ENCODE measurements at regions not wholly inside any gene's neighbourhood (a gene's known extent, or its start where the extent isn't known, plus 50 kb on each side); places are given as distances from the start of the nearest gene placed in this dataset.
"Not testable (repeated sequence)": the region's sequence is repeated elsewhere in the genome, so short reads cannot be mapped to it uniquely, and the experiment has no call there.

DNA sequence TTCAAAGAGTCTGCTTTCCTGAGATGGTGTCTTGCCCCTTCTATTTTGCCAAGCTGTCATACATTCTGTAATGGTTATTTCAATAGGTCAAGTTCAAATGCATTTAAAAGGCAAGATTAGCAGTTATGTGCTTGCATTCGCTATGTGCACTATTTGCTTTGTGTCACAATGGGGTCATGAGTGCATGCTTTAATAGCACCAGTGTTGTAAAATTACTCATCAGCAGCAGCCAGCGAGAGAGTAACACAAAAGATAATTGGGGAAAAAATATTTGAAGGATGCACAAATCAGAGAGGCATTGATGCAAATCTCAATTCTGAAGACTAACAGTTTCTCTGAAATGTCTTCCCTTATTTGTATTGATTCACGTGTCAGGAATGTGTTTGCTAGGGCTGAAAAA lies 180.7 kb upstream of the FOLH1 start:
- H3K4me1 ChIP-seq (ENCODE audit: insufficient read depth, low read length, poor library complexity, severe bottlenecking); CTCF ChIA-PET (ENCODE audit: unreplicated experiment); H2AFZ ChIP-seq (ENCODE audit: low read length); H3K9me3 ChIP-seq (ENCODE audit: low read length); DNase-seq (ENCODE audit: low spot score); H3K4me3 ChIP-seq (ENCODE audit: low read depth, low read length, poor library complexity, severe bottlenecking); H4K20me1 ChIP-seq (ENCODE audit: insufficient read depth, low read length); H3K79me2 ChIP-seq (ENCODE audit: insufficient read depth, low read depth, low read length); POLR2A ChIA-PET; BruUV-seq (replicated peaks); H3K27ac ChIP-seq (ENCODE audit: low read depth, low read length, poor library complexity, severe bottlenecking); H3K9me2 ChIP-seq (ENCODE audit: insufficient read depth, low read length); intact Hi-C loops (cut with micrococcal nuclease; ENCODE audit: unreplicated experiment); H3K36me3 ChIP-seq (ENCODE audit: insufficient read depth, low read length); H3K4me2 ChIP-seq (ENCODE audit: low read length): not testable (repeated sequence)

- POLR2A ChIA-PET; H3K4me1 ChIP-seq (ENCODE audit: insufficient read depth, low read length, poor library complexity, severe bottlenecking); H4K20me1 ChIP-seq (ENCODE audit: insufficient read depth, low read length); H3K36me3 ChIP-seq (ENCODE audit: insufficient read depth, low read length); H2AFZ ChIP-seq (ENCODE audit: low read length); BruUV-seq (replicated peaks); H3K9me2 ChIP-seq (ENCODE audit: insufficient read depth, low read length); CTCF ChIA-PET (ENCODE audit: unreplicated experiment); H3K79me2 ChIP-seq (ENCODE audit: insufficient read depth, low read depth, low read length); intact Hi-C loops (cut with micrococcal nuclease; ENCODE audit: unreplicated experiment); H3K27ac ChIP-seq (ENCODE audit: low read depth, low read length, poor library complexity, severe bottlenecking); H3K4me3 ChIP-seq (ENCODE audit: low read depth, low read length, poor library complexity, severe bottlenecking); DNase-seq (ENCODE audit: low spot score); H3K4me2 ChIP-seq (ENCODE audit: low read length); H3K9me3 ChIP-seq (ENCODE audit: low read length): not testable (repeated sequence)
These were observed 176.0 kb upstream of the FOLH1 start for GRCh38 chr11:49384371-49384770.

- Histone ChIP-seq H3K9me2 (ENCODE audit: insufficient read depth, low read length) (no peaks in the 10 kb centered on the region), H4K20me1 (ENCODE audit: insufficient read depth, low read length) (no peaks in the 10 kb centered on the region), H3K27ac (ENCODE audit: low read depth, low read length, poor library complexity, severe bottlenecking) (no peak overlapping the region), H3K9me3 (ENCODE audit: low read length) (no peaks in the 10 kb centered on the region), H3K4me2 (ENCODE audit: low read length) (no peak overlapping the region), H2AFZ (ENCODE audit: low read length) (no peak overlapping the region), H3K4me3 (ENCODE audit: low read depth, low read length, poor library complexity, severe bottlenecking) (no peak overlapping the region), H3K79me2 (ENCODE audit: insufficient read depth, low read depth, low read length) (no peaks in the 10 kb centered on the region), H3K36me3 (ENCODE audit: insufficient read depth, low read length) (no peaks in the 10 kb centered on the region), H3K4me1 (ENCODE audit: insufficient read depth, low read length, poor library complexity, severe bottlenecking) (no peaks in the 10 kb centered on the region)
- intact Hi-C loops (cut with micrococcal nuclease; ENCODE audit: unreplicated experiment): no loop called here
- BruUV-seq (replicated peaks): no TSS peak
- ChIA-PET CTCF (ENCODE audit: unreplicated experiment) (no interaction called here), POLR2A (interaction anchor here (0.6 kb wide), 1 partner anchor 17 kb away, joined by 3 read pairs; no protein-coding TSS in a partner anchor)
- no peak for DNase-seq (ENCODE audit: low spot score)
- TF ChIP-seq CTCF (conservative IDR thresholded peaks at IDR 0.05; ENCODE audit: low read length) (no peak), EZH2phosphoT487 (IDR thresholded peaks at IDR 0.05; ENCODE audit: borderline replicate concordance, low read depth, low read length) (no peak)
These were observed 169.6 kb upstream of the FOLH1 start for GRCh38 chr11:49377978-49378377.

GRCh38 chr11:49373866-49374265 lies 165.5 kb upstream of the FOLH1 start:
- intact Hi-C loops (cut with micrococcal nuclease; ENCODE audit: unreplicated experiment); H3K27ac ChIP-seq (ENCODE audit: low read depth, low read length, poor library complexity, severe bottlenecking); H3K9me3 ChIP-seq (ENCODE audit: low read length); H3K79me2 ChIP-seq (ENCODE audit: insufficient read depth, low read depth, low read length); H3K9me2 ChIP-seq (ENCODE audit: insufficient read depth, low read length); H4K20me1 ChIP-seq (ENCODE audit: insufficient read depth, low read length); BruUV-seq (replicated peaks); DNase-seq (ENCODE audit: low spot score); CTCF ChIA-PET (ENCODE audit: unreplicated experiment); H3K4me2 ChIP-seq (ENCODE audit: low read length); H3K36me3 ChIP-seq (ENCODE audit: insufficient read depth, low read length); H2AFZ ChIP-seq (ENCODE audit: low read length); H3K4me3 ChIP-seq (ENCODE audit: low read depth, low read length, poor library complexity, severe bottlenecking); H3K4me1 ChIP-seq (ENCODE audit: insufficient read depth, low read length, poor library complexity, severe bottlenecking); POLR2A ChIA-PET: not testable (repeated sequence)

DNA sequence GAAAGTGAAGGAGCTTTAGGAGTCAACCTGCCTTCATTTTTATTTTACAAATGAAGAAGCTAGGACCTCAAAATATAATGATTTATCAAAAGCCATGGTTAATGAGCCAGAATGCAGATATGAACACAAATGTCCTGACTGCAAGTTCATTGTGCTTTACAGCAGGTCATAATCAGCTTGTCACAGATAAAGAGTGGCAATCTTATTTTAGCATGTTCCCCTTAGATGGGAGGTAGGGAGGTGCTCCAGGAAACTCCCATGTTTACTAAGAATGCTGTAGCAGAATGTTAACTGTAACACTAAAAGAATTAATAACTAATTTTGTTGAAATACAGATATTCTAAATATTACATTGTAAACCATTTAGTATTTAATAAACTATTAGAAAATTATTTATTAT lies 165.0 kb upstream of the FOLH1 start:
- CTCF ChIA-PET (ENCODE audit: unreplicated experiment); POLR2A ChIA-PET; DNase-seq (ENCODE audit: low spot score); intact Hi-C loops (cut with micrococcal nuclease; ENCODE audit: unreplicated experiment); H3K79me2 ChIP-seq (ENCODE audit: insufficient read depth, low read depth, low read length); H3K27ac ChIP-seq (ENCODE audit: low read depth, low read length, poor library complexity, severe bottlenecking); H3K9me3 ChIP-seq (ENCODE audit: low read length); H4K20me1 ChIP-seq (ENCODE audit: insufficient read depth, low read length); H3K4me2 ChIP-seq (ENCODE audit: low read length); H2AFZ ChIP-seq (ENCODE audit: low read length); H3K36me3 ChIP-seq (ENCODE audit: insufficient read depth, low read length); BruUV-seq (replicated peaks); H3K4me3 ChIP-seq (ENCODE audit: low read depth, low read length, poor library complexity, severe bottlenecking); H3K9me2 ChIP-seq (ENCODE audit: insufficient read depth, low read length); H3K4me1 ChIP-seq (ENCODE audit: insufficient read depth, low read length, poor library complexity, severe bottlenecking): not testable (repeated sequence)

DNA sequence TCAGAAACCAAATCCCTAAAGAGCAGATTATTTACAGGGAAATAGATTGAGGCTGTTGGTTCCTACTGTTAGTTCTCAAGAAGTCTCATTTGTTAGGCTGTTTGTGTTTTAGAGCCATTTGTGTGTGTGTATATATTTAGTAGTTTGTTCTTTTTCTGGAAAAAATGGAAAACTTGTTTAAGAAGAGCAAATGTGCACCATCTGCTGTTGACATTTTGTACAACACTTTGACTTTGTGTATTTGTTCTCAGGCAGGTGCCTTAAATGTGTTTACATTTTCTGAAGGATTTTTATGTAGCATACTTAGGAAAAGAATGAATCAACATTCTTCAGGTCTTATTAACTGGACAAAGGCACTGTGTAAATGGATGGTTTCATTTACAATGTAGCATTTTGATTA lies 163.7 kb upstream of the FOLH1 start:
- H3K79me2 ChIP-seq (ENCODE audit: insufficient read depth, low read depth, low read length); H3K4me2 ChIP-seq (ENCODE audit: low read length); H2AFZ ChIP-seq (ENCODE audit: low read length); POLR2A ChIA-PET; BruUV-seq (replicated peaks); H3K9me3 ChIP-seq (ENCODE audit: low read length); H3K4me3 ChIP-seq (ENCODE audit: low read depth, low read length, poor library complexity, severe bottlenecking); CTCF ChIA-PET (ENCODE audit: unreplicated experiment); H3K9me2 ChIP-seq (ENCODE audit: insufficient read depth, low read length); H3K36me3 ChIP-seq (ENCODE audit: insufficient read depth, low read length); H3K27ac ChIP-seq (ENCODE audit: low read depth, low read length, poor library complexity, severe bottlenecking); intact Hi-C loops (cut with micrococcal nuclease; ENCODE audit: unreplicated experiment); H3K4me1 ChIP-seq (ENCODE audit: insufficient read depth, low read length, poor library complexity, severe bottlenecking); H4K20me1 ChIP-seq (ENCODE audit: insufficient read depth, low read length); DNase-seq (ENCODE audit: low spot score): not testable (repeated sequence)

Measured in OCI-LY7 (cell line).